H7 (cell line): ENCODE measurements at regions not wholly inside any gene's neighbourhood (a gene's known extent, or its start where the extent isn't known, plus 50 kb on each side); places are given as distances from the start of the nearest gene placed in this dataset.
"Not testable (repeated sequence)": the region's sequence is repeated elsewhere in the genome, so short reads cannot be mapped to it uniquely, and the experiment has no call there.

Experiments used
- DNase-seq: peaks from one replicate; pipeline ENCODE4 v3.0.0; 2012
- H3K27me3 ChIP-seq: 2 replicates; pipeline ENCODE4 v1.6.0; 2011; ENCODE audit warnings: mild to moderate bottlenecking, low read length; ENCODE audit not compliant: control insufficient read depth, insufficient read depth
- H3K36me3 ChIP-seq: replicated peaks from 2 replicates; pipeline ENCODE4 v1.5.1; 2011; ENCODE audit warnings: low read length; ENCODE audit not compliant: control insufficient read depth, insufficient read depth
- H3K4me3 ChIP-seq: 2 replicates; pipeline ENCODE4 v1.5.1; 2011; ENCODE audit warnings: low read depth, mild to moderate bottlenecking, control low read depth, low read length, moderate library complexity; ENCODE audit not compliant: insufficient read depth

DNA sequence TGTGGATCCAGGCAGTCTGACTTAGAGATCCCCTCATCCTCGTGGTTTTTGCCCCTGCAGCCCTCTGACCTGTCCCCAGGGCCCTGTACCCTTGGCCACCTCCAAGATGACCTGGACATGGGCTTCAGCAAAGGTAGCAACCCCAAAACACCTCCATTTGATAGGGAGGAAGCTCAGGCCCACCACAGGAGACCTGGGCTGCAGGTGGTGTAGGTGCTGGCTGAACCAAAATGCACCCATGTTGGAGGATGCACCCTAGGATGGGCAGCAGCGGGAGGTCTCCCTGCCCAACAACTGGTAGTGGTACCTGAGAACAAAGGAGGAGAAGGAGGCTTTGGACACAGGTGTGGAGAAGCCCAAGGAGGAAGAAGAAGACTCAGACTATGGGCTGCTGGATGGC is 188.7 kb downstream of the ZNF716 start:
- no peak overlapping the region for H3K4me3 ChIP-seq
- H3K27me3 ChIP-seq = no peaks in the 10 kb centered on the region
- no peak for DNase-seq
- H3K36me3 ChIP-seq = no peaks in the 10 kb centered on the region

- H3K27me3 ChIP-seq = no peaks in the 10 kb centered on the region
- DNase-seq = peak; percentile 2
- no peak overlapping the region for H3K4me3 ChIP-seq
- no peaks in the 10 kb centered on the region for H3K36me3 ChIP-seq
Observed at GRCh38 chr7:57641521-57642067, 191.6 kb downstream of the ZNF716 start.

GRCh38 chr7:57642730-57643129 is 192.8 kb downstream of the ZNF716 start:
- DNase-seq = no peak
- H3K4me3 ChIP-seq = no peak overlapping the region
- H3K36me3 ChIP-seq = no peaks in the 10 kb centered on the region
- H3K27me3 ChIP-seq = no peaks in the 10 kb centered on the region

DNA sequence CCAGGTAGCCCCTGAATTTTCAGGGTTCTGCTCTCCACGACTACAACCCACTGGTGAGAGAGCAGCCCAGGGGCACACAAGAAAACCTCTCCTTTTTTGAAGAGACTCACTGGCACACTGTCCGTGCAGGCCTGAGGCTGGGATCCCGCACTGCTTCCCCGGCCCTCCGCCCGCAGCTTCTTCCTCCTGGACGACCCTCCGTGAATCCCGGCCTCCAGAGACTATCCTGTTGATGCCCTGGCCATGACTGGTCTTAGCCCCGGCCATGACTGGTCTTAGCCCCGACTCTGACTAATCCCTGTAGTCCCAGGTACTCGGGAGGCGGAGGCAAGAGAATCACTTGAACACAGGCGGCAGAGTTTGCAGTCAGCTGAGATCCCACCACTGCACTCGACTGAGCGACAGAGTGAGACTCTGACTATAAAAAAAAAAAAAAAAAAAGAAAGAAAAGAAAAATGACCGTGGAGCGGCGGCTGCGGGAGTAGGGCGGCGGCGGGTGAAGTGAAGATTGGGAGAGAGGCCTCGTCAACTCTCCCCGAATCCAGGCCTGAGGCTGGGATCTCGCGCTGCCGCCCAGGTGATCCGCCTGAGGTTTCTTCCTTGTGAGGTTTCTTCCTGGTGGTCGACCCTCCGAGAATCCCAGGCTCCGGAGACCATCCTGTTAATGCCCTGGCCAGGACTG is 196.4 kb downstream of the ZNF716 start:
- peak; percentile 2 for DNase-seq
- no peak overlapping the region for H3K4me3 ChIP-seq
- no peaks in the 10 kb centered on the region for H3K27me3 ChIP-seq
- no peaks in the 10 kb centered on the region for H3K36me3 ChIP-seq

- H3K27me3 ChIP-seq = no peaks in the 10 kb centered on the region
- H3K36me3 ChIP-seq = no peaks in the 10 kb centered on the region
- DNase-seq = peak; percentile 5
- H3K4me3 ChIP-seq = no peak overlapping the region
Observed at GRCh38 chr7:57646901-57647246, 196.9 kb downstream of the ZNF716 start.

- H3K27me3 ChIP-seq, H3K36me3 ChIP-seq, DNase-seq, H3K4me3 ChIP-seq: not testable (repeated sequence)
Observed at GRCh38 chr7:57650401-57650800, 200.4 kb downstream of the ZNF716 start.

DNA sequence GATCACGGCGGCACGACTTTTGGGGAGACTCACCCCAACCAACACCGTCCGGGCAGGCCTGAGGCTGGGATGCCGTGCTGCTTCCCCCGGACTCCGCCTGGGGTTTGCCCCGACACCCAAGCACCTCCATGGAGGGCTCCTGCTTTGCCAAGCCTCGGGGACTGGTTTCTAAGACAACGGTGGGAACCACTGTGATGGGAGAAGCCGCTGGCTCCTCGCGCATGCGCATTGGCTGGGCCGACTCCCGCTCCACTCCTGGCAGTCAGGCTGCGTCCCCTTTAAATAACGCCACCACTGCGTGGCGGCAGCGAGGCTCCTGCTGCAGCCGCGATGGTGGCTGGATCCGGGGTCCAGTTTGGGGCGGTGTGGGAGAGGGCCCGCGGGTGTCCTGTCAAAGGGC is 201.0 kb downstream of the ZNF716 start:
- no peaks in the 10 kb centered on the region for H3K27me3 ChIP-seq
- DNase-seq = peak; percentile 3
- H3K36me3 ChIP-seq = no peaks in the 10 kb centered on the region
- no peak overlapping the region for H3K4me3 ChIP-seq

DNA sequence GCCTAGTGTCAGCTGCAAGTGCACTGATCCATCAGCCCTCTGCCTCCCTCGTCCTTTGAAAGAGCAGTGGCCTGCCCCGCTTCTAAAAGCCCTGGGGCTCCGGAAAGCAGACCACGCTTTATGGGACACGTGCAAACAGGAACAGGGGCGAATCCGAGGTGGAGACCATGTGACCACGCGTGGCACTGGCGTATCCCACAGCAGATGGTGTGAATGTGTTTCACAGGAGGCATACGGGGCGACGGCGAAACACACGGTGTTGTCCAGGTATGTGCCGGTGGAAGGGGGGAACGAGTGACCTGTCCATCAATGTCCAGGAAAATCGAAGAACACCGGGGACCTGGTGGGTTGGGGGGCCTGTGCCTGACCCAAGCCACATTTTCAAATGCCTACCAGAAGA is 201.6 kb downstream of the ZNF716 start:
- H3K36me3 ChIP-seq, H3K4me3 ChIP-seq, H3K27me3 ChIP-seq: not testable (repeated sequence)
- DNase-seq = peak; percentile 8

GRCh38 chr7:57653262-57653830 is 203.4 kb downstream of the ZNF716 start:
- no peaks in the 10 kb centered on the region for H3K36me3 ChIP-seq
- H3K4me3 ChIP-seq = no peak overlapping the region
- DNase-seq = peak; percentile 3
- H3K27me3 ChIP-seq = no peaks in the 10 kb centered on the region

GRCh38 chr7:57655156-57655871 is 205.3 kb downstream of the ZNF716 start:
- H3K4me3 ChIP-seq, H3K27me3 ChIP-seq, H3K36me3 ChIP-seq: not testable (repeated sequence)
- peak; percentile 2 for DNase-seq

DNA sequence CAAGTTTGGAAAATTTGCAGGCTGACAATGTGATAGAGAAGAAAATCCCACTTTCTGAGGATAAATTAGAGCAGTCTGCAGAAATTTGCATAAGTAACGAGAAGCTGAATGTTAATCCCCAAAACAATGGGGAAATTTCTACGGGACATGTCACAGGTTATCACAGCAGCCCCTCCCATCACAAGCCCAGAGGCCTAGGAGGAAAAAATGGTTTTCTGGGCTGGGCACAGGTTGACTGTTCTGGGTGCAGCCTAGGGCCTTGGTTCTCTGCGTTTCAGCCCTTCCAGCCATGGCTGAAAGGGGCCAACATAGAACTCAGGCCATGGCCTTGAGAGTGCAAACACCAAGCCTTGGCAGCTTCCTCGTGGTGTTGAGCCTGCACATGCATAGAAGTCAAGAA is 209.2 kb downstream of the ZNF716 start:
- DNase-seq, H3K36me3 ChIP-seq: not testable (repeated sequence)

GRCh38 chr7:57676928-57677327 is 227.0 kb downstream of the ZNF716 start:
- DNase-seq, H3K4me3 ChIP-seq, H3K36me3 ChIP-seq, H3K27me3 ChIP-seq: not testable (repeated sequence)

More for the DNA sequence above, 209.2 kb downstream of the ZNF716 start:
- not testable (repeated sequence) for H3K4me3 ChIP-seq, H3K27me3 ChIP-seq

DNA sequence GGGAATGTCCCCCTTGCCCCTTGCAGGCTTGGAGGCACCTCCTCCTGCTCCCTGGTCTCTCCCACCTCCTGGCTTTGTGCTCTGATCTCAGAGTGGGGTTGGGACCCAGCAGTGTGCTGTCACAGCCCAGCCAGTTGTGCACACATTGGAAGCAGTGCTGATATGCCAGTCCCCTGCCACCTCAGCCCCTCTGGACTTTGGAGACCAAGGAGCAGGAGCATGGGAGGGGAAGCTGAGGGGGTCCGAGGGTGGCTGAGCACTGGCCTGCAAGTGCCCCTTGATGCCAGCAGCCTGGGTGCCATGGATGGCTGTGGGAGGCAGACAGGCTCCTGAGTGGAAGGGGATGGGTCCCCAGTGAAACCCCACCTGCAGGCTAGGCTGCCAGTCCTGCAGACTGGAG is 235.4 kb downstream of the ZNF716 start:
- Histone ChIP-seq H3K4me3 (no peak overlapping the region), H3K27me3 (no peaks in the 10 kb centered on the region), H3K36me3 (no peaks in the 10 kb centered on the region)
- DNase-seq = no peak
